Upper lobe of left lung (tissue), 6 donors: ENCODE measurements at regions not wholly inside any gene's neighbourhood (a gene's known extent, or its start where the extent isn't known, plus 50 kb on each side); places are given as distances from the start of the nearest gene placed in this dataset.

Experiments
- ATAC-seq, 2 donors: fragments of 200-7000 bp; cut with Tn5 transposase; one replicate each; pipeline ENCODE4 v1.9.1; 2022; ENCODE audit warnings: mild to moderate bottlenecking in 2 of 2, moderate library complexity in 2 of 2; ENCODE audit not compliant: low FRiP score in 2 of 2
- DNase-seq, 2 donors: peaks; one replicate each; pipeline ENCODE4 v3.0.0-alpha.2; 2019 to 2020
- H3K27ac ChIP-seq, 4 donors: fragments of 200-600 bp; sonication (generic); one replicate each; pipeline ENCODE4 v1.5.1; 2016 to 2019
- H3K27me3 ChIP-seq, 4 donors: fragments of 200-600 bp; sonication (generic); one replicate each; pipeline ENCODE4 v1.5.1; 2017 to 2019
- H3K36me3 ChIP-seq, 4 donors: fragments of 200-600 bp; sonication (generic); one replicate each; pipeline ENCODE4 v1.5.1; 2016 to 2019
- H3K4me1 ChIP-seq, 4 donors: fragments of 200-600 bp; sonication (generic); one replicate each; pipeline ENCODE4 v1.5.1; 2018 to 2019
- H3K4me3 ChIP-seq, 4 donors: fragments of 200-600 bp; sonication (generic); one replicate each; pipeline ENCODE4 v1.5.1; 2017 to 2019; ENCODE audit warnings: mild to moderate bottlenecking in 2 of 4, moderate library complexity in 1 of 4
- H3K9me3 ChIP-seq, 4 donors: fragments of 200-600 bp; sonication (generic); one replicate each; pipeline ENCODE4 v1.5.1; 2018 to 2019
- CTCF ChIP-seq, 6 experiments: fragments of 450-650 bp in 4 of 6; fragments of 200-600 bp in 2 of 6; sonication (generic) in 2 of 6; IDR thresholded peaks; one replicate each; pipeline ENCODE4 v1.5.1; 2016 to 2019; ENCODE audit warnings: antibody characterized with exemption in 6 of 6
- EP300 ChIP-seq, 4 donors: sonication (generic); formaldehyde crosslinking; IDR thresholded peaks; one replicate each; pipeline ENCODE4 v1.5.1; 2017; ENCODE audit warnings: antibody characterized with exemption in 4 of 4, control low read depth in 2 of 4
- POLR2A ChIP-seq, 4 donors: fragments of 450-650 bp; IDR thresholded peaks; one replicate each; pipeline ENCODE4 v1.5.1; 2016 to 2017; ENCODE audit warnings: antibody characterized with exemption in 4 of 4, mild to moderate bottlenecking in 2 of 4
- POLR2AphosphoS5 ChIP-seq, 2 donors: sonication (generic); formaldehyde crosslinking; IDR thresholded peaks; one replicate each; pipeline ENCODE4 v1.5.1; 2017; ENCODE audit warnings: antibody characterized with exemption in 2 of 2
- WGBS, 2 donors: methylation state at CpG; one replicate each; pipeline ENCODE4 v1.1.5; 2017 to 2018; 5-methylcytosine and 5-hydroxymethylcytosine counted together
- donor health status: DM: no; HTN: no; CAD: no; lungs with moderate emphysema.
- donor health status: DM: no; HTN: yes; CAD: no; lungs with severe emphysema.

- no peak overlapping the region for H3K27ac ChIP-seq
- ATAC-seq (no peak), DNase-seq (no peak)
- no peaks in the 10 kb centered on the region for H3K4me1 ChIP-seq
- TF ChIP-seq CTCF (IDR thresholded peaks at IDR 0.05) = no peak
- no peak for TF ChIP-seq POLR2AphosphoS5 (IDR thresholded peaks at IDR 0.05)
- TF ChIP-seq EP300 (IDR thresholded peaks at IDR 0.05) = no peak
- no peak for TF ChIP-seq POLR2A (IDR thresholded peaks at IDR 0.05)
- no peaks in the 10 kb centered on the region for H3K9me3 ChIP-seq
- 86 to 92% methylated on average over 12 to 24 of the region's 24 CpGs for WGBS, 2 donors
- H3K27me3 ChIP-seq = no peaks in the 10 kb centered on the region
- no peak overlapping the region for H3K4me3 ChIP-seq
- no peaks in the 10 kb centered on the region for H3K36me3 ChIP-seq
Measured at GRCh38 chr10:128694168-128694850, 568.1 kb upstream of the MKI67 start.

GRCh38 chr10:128694851-128695725 lies 568.9 kb upstream of the MKI67 start:
- Histone ChIP-seq H3K4me1 (no peaks in the 10 kb centered on the region), H3K36me3 (no peaks in the 10 kb centered on the region), H3K9me3 (no peaks in the 10 kb centered on the region), H3K27ac (no peak overlapping the region), H3K4me3 (no peak overlapping the region), H3K27me3 (no peaks in the 10 kb centered on the region)
- no peak for DNase-seq
- no peak for TF ChIP-seq POLR2A (IDR thresholded peaks at IDR 0.05)
- TF ChIP-seq EP300 (IDR thresholded peaks at IDR 0.05) = no peak
- TF ChIP-seq POLR2AphosphoS5 (IDR thresholded peaks at IDR 0.05) = no peak
- TF ChIP-seq CTCF (IDR thresholded peaks at IDR 0.05) = no peak
- 89 to 91% methylated on average over 17 of the region's 17 CpGs for WGBS, 2 donors
- ATAC-seq = no peak

- peak in 1 of 2 donors; percentile 51 for ATAC-seq
- H3K4me1 ChIP-seq = no peaks in the 10 kb centered on the region
- no peak overlapping the region for H3K27ac ChIP-seq
- peak in 1 of 2 donors; percentile 65 for DNase-seq
- no peak for TF ChIP-seq POLR2AphosphoS5 (IDR thresholded peaks at IDR 0.05)
- H3K9me3 ChIP-seq = no peaks in the 10 kb centered on the region
- 76 to 80% methylated on average over 7 to 10 of the region's 10 CpGs for WGBS, 2 donors
- H3K27me3 ChIP-seq = no peaks in the 10 kb centered on the region
- H3K4me3 ChIP-seq = no peak overlapping the region
- H3K36me3 ChIP-seq = no peaks in the 10 kb centered on the region
Measured at GRCh38 chr10:128695931-128696330, 569.7 kb upstream of the MKI67 start.

GRCh38 chr10:128697437-128697836 lies 571.2 kb upstream of the MKI67 start:
- no peak for DNase-seq

More at GRCh38 chr10:128697437-128697836, 571.2 kb upstream of the MKI67 start:
- Histone ChIP-seq H3K4me1 (no peaks in the 10 kb centered on the region), H3K27ac (no peak overlapping the region), H3K36me3 (no peaks in the 10 kb centered on the region), H3K9me3 (no peaks in the 10 kb centered on the region), H3K27me3 (no peaks in the 10 kb centered on the region), H3K4me3 (no peak overlapping the region)
- no peak for ATAC-seq
- TF ChIP-seq POLR2AphosphoS5 (IDR thresholded peaks at IDR 0.05) (no peak), POLR2A (IDR thresholded peaks at IDR 0.05) (no peak), CTCF (IDR thresholded peaks at IDR 0.05) (no peak), EP300 (IDR thresholded peaks at IDR 0.05) (no peak)
- WGBS, 2 donors = 68 to 77% methylated on average over 8 of the region's 8 CpGs
